ENCODE measurements at regions not wholly inside any gene's neighbourhood (a gene's known extent, or its start where the extent isn't known, plus 50 kb on each side); places are given as distances from the start of the nearest gene placed in this dataset.
A peak's percentile ranks its signal among the peaks of the same experiment; 100 is the strongest.

GRCh38 chr6:15063253-15063853 lies 182.5 kb upstream of the JARID2 start:
- H3K27me3 ChIP-seq (replicated peaks; ENCODE audit: insufficient read depth), result no peaks in the 10 kb centered on the region
- no peaks in the 10 kb centered on the region for H3K9me2 ChIP-seq (ENCODE audit: insufficient read depth)
- no peaks in the 10 kb centered on the region for H3K9me3 ChIP-seq (ENCODE audit: low read depth)
- H3K27ac ChIP-seq, result peak overlapping the region; percentile 33
- in situ Hi-C loops (cut with MboI), result no loop called here
- no peaks in the 10 kb centered on the region for H3K79me2 ChIP-seq (ENCODE audit: insufficient read depth)
- no peak overlapping the region for H3K9ac ChIP-seq
- no peak overlapping the region for H3K4me3 ChIP-seq
- TF ChIP-seq EZH2phosphoT487 (IDR thresholded peaks at IDR 0.05; ENCODE audit: insufficient read depth, low read depth) (no peak), EZH2 (IDR thresholded peaks at IDR 0.05; ENCODE audit: insufficient read depth, poor library complexity, severe bottlenecking) (no peak)
- peaks cover 24% of the 10 kb centered on the region for H3F3A ChIP-seq (ENCODE audit: insufficient read depth)
- H3K4me1 ChIP-seq (ENCODE audit: insufficient read depth), result peaks cover 38% of the 10 kb centered on the region
- H3K4me2 ChIP-seq (ENCODE audit: unreplicated experiment), result peak overlapping the region; percentile 2
- H3K36me3 ChIP-seq (ENCODE audit: low read depth), result no peaks in the 10 kb centered on the region
- H2AFZ ChIP-seq, result no peak overlapping the region
- 88 to 89% methylated on average over 7 of the region's 7 CpGs for WGBS, 2 experiments (ENCODE audit: low coverage in 1 of 2, low lambda C conversion rate in 2 of 2, missing lambda C conversion rate in 2 of 2)
- peak; percentile 43 for DNase-seq
- no peaks in the 10 kb centered on the region for H4K20me1 ChIP-seq (ENCODE audit: insufficient read depth)

GRCh38 chr6:15065261-15065989 lies 180.4 kb upstream of the JARID2 start:
- Histone ChIP-seq H3K9ac (no peak overlapping the region), H3K27me3 (replicated peaks; ENCODE audit: insufficient read depth) (no peaks in the 10 kb centered on the region), H3K36me3 (ENCODE audit: low read depth) (no peaks in the 10 kb centered on the region), H3F3A (ENCODE audit: insufficient read depth) (peaks cover 24% of the 10 kb centered on the region), H3K9me2 (ENCODE audit: insufficient read depth) (no peaks in the 10 kb centered on the region), H3K9me3 (ENCODE audit: low read depth) (no peaks in the 10 kb centered on the region), H3K4me3 (no peak overlapping the region), H3K27ac (no peak overlapping the region), H3K4me1 (ENCODE audit: insufficient read depth) (peaks cover 38% of the 10 kb centered on the region), H3K4me2 (ENCODE audit: unreplicated experiment) (peak overlapping the region; percentile 33), H4K20me1 (ENCODE audit: insufficient read depth) (no peaks in the 10 kb centered on the region), H3K79me2 (ENCODE audit: insufficient read depth) (no peaks in the 10 kb centered on the region), H2AFZ (peak overlapping the region; percentile 70; the same call in 1 of the 2 replicates)
- DNase-seq, result peak; percentile 17
- TF ChIP-seq EZH2phosphoT487 (IDR thresholded peaks at IDR 0.05; ENCODE audit: insufficient read depth, low read depth) (no peak), EZH2 (IDR thresholded peaks at IDR 0.05; ENCODE audit: insufficient read depth, poor library complexity, severe bottlenecking) (no peak)
- in situ Hi-C loops (cut with MboI), result no loop called here
- WGBS, 2 experiments (ENCODE audit: low coverage in 1 of 2, low lambda C conversion rate in 2 of 2, missing lambda C conversion rate in 2 of 2), result 64 to 75% methylated on average over 4 of the region's 4 CpGs

- H3K79me2 ChIP-seq (ENCODE audit: insufficient read depth), result no peaks in the 10 kb centered on the region
- WGBS, 2 experiments (ENCODE audit: low coverage in 1 of 2, low lambda C conversion rate in 2 of 2, missing lambda C conversion rate in 2 of 2), result 77 to 79% methylated on average over 7 of the region's 7 CpGs
- no peaks in the 10 kb centered on the region for H3K36me3 ChIP-seq (ENCODE audit: low read depth)
These were observed 179.6 kb upstream of the JARID2 start for GRCh38 chr6:15066089-15066758.

GRCh38 chr6:15073344-15073789 lies 172.5 kb upstream of the JARID2 start:
- Histone ChIP-seq H4K20me1 (ENCODE audit: insufficient read depth) (no peaks in the 10 kb centered on the region), H3K4me1 (ENCODE audit: insufficient read depth) (no peaks in the 10 kb centered on the region), H3K4me2 (ENCODE audit: unreplicated experiment) (no peak overlapping the region), H3K36me3 (ENCODE audit: low read depth) (no peaks in the 10 kb centered on the region), H3K79me2 (ENCODE audit: insufficient read depth) (no peaks in the 10 kb centered on the region), H3K9me2 (ENCODE audit: insufficient read depth) (no peaks in the 10 kb centered on the region), H3K9me3 (ENCODE audit: low read depth) (no peaks in the 10 kb centered on the region), H3K4me3 (no peak overlapping the region), H3K9ac (no peak overlapping the region), H3K27ac (no peak overlapping the region), H3K27me3 (replicated peaks; ENCODE audit: insufficient read depth) (no peaks in the 10 kb centered on the region), H2AFZ (no peak overlapping the region), H3F3A (ENCODE audit: insufficient read depth) (no peaks in the 10 kb centered on the region)
- in situ Hi-C loops (cut with MboI), result no loop called here
- DNase-seq, result peak; percentile 14
- no peak for TF ChIP-seq EZH2 (IDR thresholded peaks at IDR 0.05; ENCODE audit: insufficient read depth, poor library complexity, severe bottlenecking)
- TF ChIP-seq EZH2phosphoT487 (IDR thresholded peaks at IDR 0.05; ENCODE audit: insufficient read depth, low read depth), result no peak
- WGBS, 2 experiments (ENCODE audit: low coverage in 1 of 2, low lambda C conversion rate in 2 of 2, missing lambda C conversion rate in 2 of 2), result 72% methylated on average over 3 of the region's 3 CpGs

More at GRCh38 chr6:15066089-15066758, 179.6 kb upstream of the JARID2 start:
- DNase-seq, result no peak
- peak overlapping the region; percentile 33 for H3K4me2 ChIP-seq (ENCODE audit: unreplicated experiment)
- H3K27ac ChIP-seq, result peak overlapping the region; percentile 63
- H3F3A ChIP-seq (ENCODE audit: insufficient read depth), result peaks cover 24% of the 10 kb centered on the region
- no peaks in the 10 kb centered on the region for H3K9me3 ChIP-seq (ENCODE audit: low read depth)
- H3K4me3 ChIP-seq, result no peak overlapping the region
- no peaks in the 10 kb centered on the region for H3K27me3 ChIP-seq (replicated peaks; ENCODE audit: insufficient read depth)
- peak overlapping the region; percentile 70 for H2AFZ ChIP-seq
- peak overlapping the region; percentile 25; the same call in 1 of the 2 replicates for H3K9ac ChIP-seq
- H4K20me1 ChIP-seq (ENCODE audit: insufficient read depth), result no peaks in the 10 kb centered on the region
- no peak for TF ChIP-seq EZH2 (IDR thresholded peaks at IDR 0.05; ENCODE audit: insufficient read depth, poor library complexity, severe bottlenecking)
- no peak for TF ChIP-seq EZH2phosphoT487 (IDR thresholded peaks at IDR 0.05; ENCODE audit: insufficient read depth, low read depth)
- in situ Hi-C loops (cut with MboI), result no loop called here
- H3K4me1 ChIP-seq (ENCODE audit: insufficient read depth), result peaks cover 38% of the 10 kb centered on the region
- H3K9me2 ChIP-seq (ENCODE audit: insufficient read depth), result no peaks in the 10 kb centered on the region

Data from GM23248 (cell line).